GM12878 (cell line): ENCODE measurements at regions not wholly inside any gene's neighbourhood (a gene's known extent, or its start where the extent isn't known, plus 50 kb on each side); places are given as distances from the start of the nearest gene placed in this dataset.

ENCODE experiments used
- ATAC-seq: fragments of 200-7000 bp; cut with Tn5 transposase; 3 replicates; pipeline ENCODE4 v1.9.1; 2020; ENCODE audit warnings: mild to moderate bottlenecking, moderate library complexity
- BruUV-seq: library from RNA; stranded (reverse); fragments of 400-500 nt; replicated peaks from 2 replicates; lab custom pipeline; 2021; lab: Mats Ljungman, UMichigan
- CTCF ChIA-PET: fragments of 300-600 bp; sonication (Branson Sonifier 250); formaldehyde crosslinking; extraction: SDS; loops from one replicate; lab custom pipeline; 2021; ENCODE audit warnings: inconsistent platforms; lab: Yijun Ruan, JAX
- POLR2A ChIA-PET: fragments of 350-600 bp; formaldehyde crosslinking; extraction: SDS; loops from one replicate; lab custom pipeline; 2021; ENCODE audit warnings: inconsistent platforms; lab: Charles Lee
- RAD21 ChIA-PET: fragments of 300-600 bp; sonication (Branson Sonifier 250); formaldehyde crosslinking; loops from one replicate; lab custom pipeline; 2023; ENCODE audit warnings: antibody characterized with exemption; ENCODE audit not compliant: unreplicated experiment; lab: Charles Lee
- SMC1A ChIA-PET: fragments of 300-600 bp; sonication (Branson Sonifier 250); formaldehyde crosslinking; loops from one replicate; lab custom pipeline; 2023; ENCODE audit not compliant: unreplicated experiment, uncharacterized antibody; lab: Charles Lee
- DNase-seq: peaks from one replicate; pipeline ENCODE4 v3.0.0-alpha.2; 2011; ENCODE audit warnings: low read depth, low spot score
- FAIRE-seq: peaks from 3 replicates; lab custom pipeline; 2011; peaks lifted over from hg19 to GRCh38; lab: Jason Lieb, UNC
- H2AFZ ChIP-seq: 2 replicates; pipeline ENCODE4 v1.6.0; 2011; ENCODE audit warnings: low read depth, low read length, control low read depth; ENCODE audit not compliant: control insufficient read depth
- H3K27ac ChIP-seq: 2 replicates; pipeline ENCODE4 v1.5.1; 2011; ENCODE audit warnings: control low read depth; ENCODE audit not compliant: control insufficient read depth, insufficient read depth
- H3K27me3 ChIP-seq, 2 experiments: replicated peaks in 1 of 2; 2 replicates each; pipeline versions ENCODE4 v1.6.0 to v1.6.1; 2011; ENCODE audit warnings: low read length in 1 of 2; ENCODE audit not compliant: control insufficient read depth in 2 of 2, insufficient read depth in 2 of 2
- H3K36me3 ChIP-seq, 2 experiments: 2 replicates each; pipeline ENCODE4 v1.5.1; 2011; ENCODE audit warnings: low read length in 1 of 2; ENCODE audit not compliant: control insufficient read depth in 2 of 2, insufficient read depth in 2 of 2
- H3K4me1 ChIP-seq: 2 replicates; pipeline ENCODE4 v1.6.1; 2011; ENCODE audit warnings: mild to moderate bottlenecking, low read length, moderate library complexity, mixed read lengths; ENCODE audit not compliant: control insufficient read depth, insufficient read depth
- H3K4me2 ChIP-seq: 2 replicates; pipeline ENCODE4 v1.6.0; 2011; ENCODE audit warnings: control low read depth; ENCODE audit not compliant: control insufficient read depth, insufficient read depth
- H3K4me3 ChIP-seq: fragments of 200-600 bp; sonication (generic); 2 replicates; pipeline ENCODE4 v1.5.1; 2016
- H3K79me2 ChIP-seq: 2 replicates; pipeline ENCODE4 v1.6.0; 2011; ENCODE audit warnings: low read length; ENCODE audit not compliant: control insufficient read depth, insufficient read depth
- H3K9ac ChIP-seq: 2 replicates; pipeline ENCODE4 v1.8.0; 2011; ENCODE audit warnings: low read length, control low read depth, mixed read lengths; ENCODE audit not compliant: control insufficient read depth, insufficient read depth
- H3K9me3 ChIP-seq: replicated peaks from 3 replicates; pipeline ENCODE4 v1.5.1; 2011; ENCODE audit warnings: mild to moderate bottlenecking, low read length; ENCODE audit not compliant: control insufficient read depth, insufficient read depth
- H4K20me1 ChIP-seq: 2 replicates; pipeline ENCODE4 v1.6.0; 2011; ENCODE audit not compliant: control insufficient read depth, insufficient read depth
- ATF2 ChIP-seq: IDR thresholded peaks from 2 replicates; pipeline ENCODE4 v1.6.1; 2012; ENCODE audit warnings: low read length, inconsistent platforms
- ATF3 ChIP-seq: IDR thresholded peaks from 2 replicates; pipeline ENCODE4 v1.6.1; 2011; ENCODE audit warnings: low read depth, mild to moderate bottlenecking, low read length, moderate library complexity, borderline replicate concordance; ENCODE audit errors: extremely low read depth
- CBFB ChIP-seq: IDR thresholded peaks from 2 replicates; pipeline ENCODE4 v1.6.1; 2016; ENCODE audit warnings: antibody characterized with exemption, low read depth
- IRF4 ChIP-seq: IDR thresholded peaks from 2 replicates; pipeline ENCODE4 v1.6.1; 2011; ENCODE audit warnings: low read depth, low read length
- KDM1A ChIP-seq: fragments of 200-600 bp; sonication (generic); IDR thresholded peaks from 2 replicates; pipeline ENCODE4 v1.6.1; 2016; ENCODE audit warnings: borderline replicate concordance
- MTA2 ChIP-seq: fragments of 450-650 bp; IDR thresholded peaks from 2 replicates; pipeline ENCODE4 v1.6.1; 2016; ENCODE audit warnings: low read depth, mild to moderate bottlenecking, moderate library complexity
- SIX5 ChIP-seq: IDR thresholded peaks from 2 replicates; pipeline ENCODE4 v1.6.1; 2011; ENCODE audit warnings: mild to moderate bottlenecking, low read depth, low read length, moderate library complexity; ENCODE audit not compliant: severe bottlenecking
- SP1 ChIP-seq: IDR thresholded peaks from one replicate; pipeline ENCODE4 v1.6.1; 2011; ENCODE audit warnings: low read depth, low read length
- ZBED1 ChIP-seq: IDR thresholded peaks from 2 replicates; pipeline ENCODE4 v1.6.1; 2016; ENCODE audit warnings: borderline replicate concordance
- ZSCAN29 ChIP-seq: fragments of 450-650 bp; IDR thresholded peaks from 2 replicates; pipeline ENCODE4 v1.6.1; 2017; ENCODE audit warnings: mild to moderate bottlenecking, moderate library complexity
- WGBS: methylation state at CpG from one replicate; pipeline ENCODE4 v1.1.6; 2016; ENCODE audit warnings: low lambda C conversion rate; ENCODE audit not compliant: insufficient replicate concordance, insufficient coverage; ENCODE audit errors: missing lambda C conversion rate; 5-methylcytosine and 5-hydroxymethylcytosine counted together
- in situ Hi-C: fragments of 300-500 bp; cut with MboI; formaldehyde crosslinking; loops from 9 replicates; pipeline ENCODE4 v1.14.3; 2018; ENCODE audit warnings: mixed read lengths
- intact Hi-C: fragments of 100-400 bp; cut with micrococcal nuclease; formaldehyde crosslinking; loops from one replicate; pipeline ENCODE4 v1.14.2; 2022; ENCODE audit not compliant: unreplicated experiment

- WGBS, result 53% methylated on average over 18 of the region's 18 CpGs
- Histone ChIP-seq H3K27ac (no peak overlapping the region), H3K79me2 (no peaks in the 10 kb centered on the region), H3K4me2 (no peak overlapping the region), H4K20me1 (no peaks in the 10 kb centered on the region), H3K36me3 (no peaks in the 10 kb centered on the region), H3K4me3 (no peak overlapping the region), H2AFZ (no peak overlapping the region), H3K9ac (no peak overlapping the region), H3K4me1 (no peaks in the 10 kb centered on the region), H3K27me3 (0 out of 4 replicates have a peak, but pooled peaks cover 0 to 2% of the 10 kb centered on the region in 2 experiments), H3K9me3 (no peaks in the 10 kb centered on the region)
- intact Hi-C loops, result no loop called here
- in situ Hi-C loops, result no loop called here
- ChIA-PET CTCF (no interaction called here), POLR2A (no interaction called here), RAD21 (no interaction called here), SMC1A (no interaction called here)
- BruUV-seq, result no TSS peak
- no peak for TF ChIP-seq CBFB
- no peak for TF ChIP-seq KDM1A
- no peak for TF ChIP-seq MTA2
- no peak for TF ChIP-seq ZBED1
- no peak for TF ChIP-seq IRF4
- DNase-seq (no peak), ATAC-seq (no peak), FAIRE-seq (no peak)
Observed at GRCh38 chr18:75139226-75139911, 69.6 kb downstream of the PTGR3 start.

- Histone ChIP-seq H3K4me1 (no peaks in the 10 kb centered on the region), H3K9ac (no peak overlapping the region), H2AFZ (no peak overlapping the region), H3K27ac (no peak overlapping the region), H3K36me3 (no peaks in the 10 kb centered on the region), H3K9me3 (no peaks in the 10 kb centered on the region), H3K4me3 (no peak overlapping the region), H3K79me2 (no peaks in the 10 kb centered on the region), H4K20me1 (no peaks in the 10 kb centered on the region), H3K4me2 (no peak overlapping the region), H3K27me3 (0 out of 4 replicates have a peak, but pooled peaks cover 0 to 2% of the 10 kb centered on the region in 2 experiments)
- ChIA-PET RAD21 (no interaction called here), POLR2A (no interaction called here), SMC1A (no interaction called here), CTCF (no interaction called here)
- ATAC-seq, result no peak
- WGBS, result 63% methylated on average over 11 of the region's 11 CpGs
- intact Hi-C loops (no loop called here), in situ Hi-C loops (no loop called here)
- TF ChIP-seq ATF3, result no peak
- TF ChIP-seq ATF2, result no peak
- TF ChIP-seq ZSCAN29, result no peak
- TF ChIP-seq SP1, result no peak
- no peak for TF ChIP-seq SIX5
- DNase-seq, result no peak
- FAIRE-seq, result no peak
- BruUV-seq, result no TSS peak
Observed at GRCh38 chr18:75137346-75137877, 71.5 kb downstream of the PTGR3 start.
